ENCODE measurements at regions not wholly inside any gene's neighbourhood (a gene's known extent, or its start where the extent isn't known, plus 50 kb on each side); places are given as distances from the start of the nearest gene placed in this dataset.

- no peak for DNase-seq (ENCODE audit: low spot score)
These were observed 50.3 kb downstream of the UTRN start for GRCh38 chr6:144335311-144335861.

DNA sequence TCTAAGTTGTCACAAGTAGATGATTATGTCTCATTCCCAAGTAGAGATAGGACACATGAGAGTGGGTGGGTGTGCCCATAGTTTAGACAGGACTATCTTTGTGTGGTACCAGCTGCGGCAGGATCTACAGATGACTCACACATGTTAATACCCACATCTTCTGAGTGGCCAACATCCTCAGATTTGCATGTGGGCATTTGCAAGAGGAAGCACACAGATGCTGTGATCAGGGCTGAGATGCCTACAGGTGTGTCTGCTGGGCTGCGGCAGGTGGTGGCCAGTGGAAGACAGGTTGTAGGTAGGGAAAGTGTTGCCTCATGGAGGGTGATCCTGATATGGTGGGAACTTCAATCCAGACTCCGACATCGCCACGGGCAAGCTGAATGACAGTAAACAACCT, 50.8 kb downstream of the UTRN start:
- peak; percentile 4 for DNase-seq (ENCODE audit: low spot score)

DNA sequence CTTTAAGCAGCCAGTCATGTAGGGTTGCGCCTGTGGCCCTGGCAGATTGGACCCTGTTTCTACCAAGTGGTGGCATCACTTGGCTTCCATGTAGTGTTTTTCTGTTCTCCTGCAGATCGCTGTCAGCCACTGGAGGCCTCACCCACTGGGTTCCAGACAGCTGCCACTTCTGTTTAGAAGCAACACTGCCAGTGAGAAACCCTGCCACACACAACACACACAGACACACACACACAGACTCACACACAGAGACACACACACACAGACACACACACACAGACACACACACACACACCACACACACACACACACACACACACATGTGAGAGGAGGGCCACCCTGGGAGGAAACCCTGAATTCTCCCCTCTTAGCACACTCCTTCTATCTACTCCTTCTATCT, 51.8 kb downstream of the UTRN start:
- no peak for DNase-seq (ENCODE audit: low spot score)

DNA sequence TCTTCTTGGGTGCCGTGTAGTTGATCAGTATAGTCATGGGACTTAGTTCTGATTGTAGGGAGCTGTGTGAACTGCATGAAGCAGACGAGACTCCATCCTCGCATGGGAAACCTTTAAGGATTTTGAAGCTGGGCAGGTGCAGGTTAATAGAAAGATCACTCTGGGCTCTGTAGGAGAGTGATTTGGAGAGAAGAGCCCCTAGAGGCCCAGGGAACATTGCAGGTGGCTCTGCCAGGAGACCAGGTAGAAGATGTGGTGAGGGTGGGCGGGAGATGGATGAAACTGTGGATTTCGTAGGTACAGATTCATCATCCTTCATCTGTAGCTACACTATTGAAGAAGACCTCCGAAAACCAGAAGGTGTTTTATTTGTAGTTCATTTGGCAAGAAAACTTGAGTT, 53.3 kb downstream of the UTRN start:
- no peak for DNase-seq (ENCODE audit: low spot score)

- no peak for DNase-seq (ENCODE audit: low spot score)
These were observed 54.0 kb downstream of the UTRN start for GRCh38 chr6:144338951-144339700.

DNA sequence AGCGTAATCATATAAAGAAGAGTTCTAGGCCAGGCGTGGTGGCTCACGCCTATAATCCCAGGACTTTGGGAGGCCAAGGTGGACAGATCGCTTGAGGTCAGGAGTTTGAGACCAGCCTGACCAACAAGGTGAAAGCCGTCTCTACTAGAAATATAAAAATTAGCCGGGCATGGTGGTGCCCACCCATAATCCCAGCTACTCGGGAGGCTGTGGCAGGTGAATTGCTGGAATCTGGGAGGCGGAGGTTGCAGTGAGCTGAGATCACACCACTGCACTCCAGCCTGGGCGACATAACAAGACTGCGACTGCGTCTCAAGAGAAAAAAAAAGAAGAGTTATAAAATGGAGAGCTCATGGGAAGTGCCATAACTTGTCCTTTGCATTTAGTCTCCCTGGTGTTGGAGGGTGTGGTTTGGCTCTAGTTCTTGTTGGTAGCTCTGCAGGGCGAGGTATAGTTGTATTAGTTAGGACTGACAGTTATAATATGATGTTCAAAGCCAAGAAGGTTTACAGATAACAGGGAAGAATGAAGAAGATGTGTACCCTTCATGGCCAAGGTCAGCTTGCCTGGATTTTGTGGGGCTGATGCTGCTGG, 54.8 kb downstream of the UTRN start:
- no peak for DNase-seq (ENCODE audit: low spot score)

DNA sequence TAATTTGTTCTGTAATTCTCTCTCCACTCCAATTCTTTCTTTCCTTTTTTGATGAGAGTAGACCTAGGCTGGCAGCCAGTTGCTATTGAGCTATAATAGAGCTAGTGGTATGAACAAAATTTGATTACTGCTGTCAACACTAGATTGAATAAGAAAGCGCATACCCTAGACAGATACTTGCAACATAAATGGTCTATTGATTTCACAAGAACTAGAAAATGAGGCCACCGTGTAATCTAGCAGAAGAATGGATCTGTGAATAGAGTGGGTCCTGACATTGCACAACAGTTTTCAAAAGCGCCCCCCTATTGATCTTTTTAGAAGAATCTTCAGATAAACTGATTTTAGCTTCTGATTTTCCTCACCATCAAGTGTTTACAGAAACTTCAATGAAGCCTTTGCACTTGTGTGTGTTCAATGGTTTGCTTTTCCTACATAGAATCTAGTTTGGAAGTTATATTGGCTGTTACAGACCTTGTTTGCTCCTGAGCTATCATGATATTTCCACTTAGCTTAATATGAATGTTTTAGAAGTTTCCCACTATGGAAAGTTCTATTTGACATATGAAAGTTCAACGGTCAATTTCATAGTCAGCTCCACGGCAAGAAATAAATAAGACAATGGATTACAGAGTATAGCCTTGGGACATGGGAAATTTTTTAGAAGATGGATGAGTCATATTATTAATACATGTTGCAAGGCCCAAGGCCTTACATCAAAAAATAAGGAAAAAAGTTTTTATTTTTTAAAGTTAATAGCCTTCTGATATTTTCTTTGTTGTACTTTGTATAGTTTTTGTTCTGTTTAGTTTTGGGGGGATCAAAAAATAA, 55.6 kb downstream of the UTRN start:
- no peak for DNase-seq (ENCODE audit: low spot score)

- DNase-seq (ENCODE audit: low spot score) = no peak
These were observed 56.8 kb downstream of the UTRN start for GRCh38 chr6:144341831-144342527.

- no peak for DNase-seq (ENCODE audit: low spot score)
These were observed 58.7 kb downstream of the UTRN start for GRCh38 chr6:144343701-144344428.

- DNase-seq (ENCODE audit: low spot score) = no peak
These were observed 59.5 kb downstream of the UTRN start for GRCh38 chr6:144344646-144345045.

- DNase-seq (ENCODE audit: low spot score) = no peak
These were observed 60.3 kb downstream of the UTRN start for GRCh38 chr6:144345451-144345850.

GRCh38 chr6:144346719-144347447, 61.7 kb downstream of the UTRN start:
- peak; percentile 45 for DNase-seq (ENCODE audit: low spot score)

DNA sequence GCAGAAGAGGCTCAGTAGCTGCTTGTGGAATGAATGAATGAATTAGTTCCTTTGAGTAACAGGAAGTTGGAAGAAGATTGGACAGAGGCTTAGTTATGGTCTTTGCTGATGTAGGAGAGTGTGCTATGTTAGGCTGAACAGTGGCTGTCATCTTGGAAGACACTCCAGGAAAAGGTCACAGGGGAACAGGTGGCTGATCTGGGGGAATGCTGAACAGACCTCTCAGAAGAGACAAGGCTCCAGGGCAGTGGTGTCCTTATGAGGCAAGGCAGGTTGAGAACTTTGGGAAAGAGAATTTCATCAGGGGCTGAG, 62.3 kb downstream of the UTRN start:
- no peak for DNase-seq (ENCODE audit: low spot score)

DNA sequence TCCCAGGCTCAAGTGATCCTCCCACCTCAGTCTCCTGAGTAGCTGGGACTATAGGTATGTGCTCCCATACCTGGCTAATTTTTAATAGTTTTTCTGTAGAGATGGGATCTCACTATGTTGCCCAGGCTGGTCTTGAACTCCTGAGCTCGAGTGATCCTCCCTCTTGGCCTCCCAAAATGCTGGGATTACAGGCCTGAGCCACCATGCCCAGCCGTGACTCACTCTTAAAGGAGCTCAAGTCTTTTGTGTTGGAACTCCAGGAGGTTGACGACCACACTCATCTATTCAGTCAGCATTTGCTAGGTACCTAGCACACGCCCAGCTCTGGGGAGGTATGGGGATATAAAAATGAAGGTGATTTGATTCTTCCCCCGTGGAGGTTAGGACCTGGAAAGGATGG, 62.8 kb downstream of the UTRN start:
- no peak for DNase-seq (ENCODE audit: low spot score)

GRCh38 chr6:144349690-144350527, 64.8 kb downstream of the UTRN start:
- no peak for DNase-seq (ENCODE audit: low spot score)

DNA sequence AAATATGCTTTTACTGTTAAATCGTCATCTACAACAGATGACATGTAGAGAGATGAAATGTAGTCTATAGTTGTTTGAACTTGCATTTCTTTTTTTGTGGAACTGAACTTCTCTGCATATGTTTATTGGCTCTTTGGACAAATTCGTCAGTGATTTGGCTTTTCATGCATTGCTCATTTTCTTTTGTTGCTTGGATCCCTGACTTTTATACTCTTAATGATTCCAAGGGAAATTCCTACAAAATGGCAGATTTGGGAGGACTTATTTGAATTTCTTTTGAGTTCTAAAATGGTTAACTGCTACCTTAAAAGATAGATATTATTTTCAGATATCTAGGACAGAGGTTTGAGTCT, 65.4 kb downstream of the UTRN start:
- no peak for DNase-seq (ENCODE audit: low spot score)

DNA sequence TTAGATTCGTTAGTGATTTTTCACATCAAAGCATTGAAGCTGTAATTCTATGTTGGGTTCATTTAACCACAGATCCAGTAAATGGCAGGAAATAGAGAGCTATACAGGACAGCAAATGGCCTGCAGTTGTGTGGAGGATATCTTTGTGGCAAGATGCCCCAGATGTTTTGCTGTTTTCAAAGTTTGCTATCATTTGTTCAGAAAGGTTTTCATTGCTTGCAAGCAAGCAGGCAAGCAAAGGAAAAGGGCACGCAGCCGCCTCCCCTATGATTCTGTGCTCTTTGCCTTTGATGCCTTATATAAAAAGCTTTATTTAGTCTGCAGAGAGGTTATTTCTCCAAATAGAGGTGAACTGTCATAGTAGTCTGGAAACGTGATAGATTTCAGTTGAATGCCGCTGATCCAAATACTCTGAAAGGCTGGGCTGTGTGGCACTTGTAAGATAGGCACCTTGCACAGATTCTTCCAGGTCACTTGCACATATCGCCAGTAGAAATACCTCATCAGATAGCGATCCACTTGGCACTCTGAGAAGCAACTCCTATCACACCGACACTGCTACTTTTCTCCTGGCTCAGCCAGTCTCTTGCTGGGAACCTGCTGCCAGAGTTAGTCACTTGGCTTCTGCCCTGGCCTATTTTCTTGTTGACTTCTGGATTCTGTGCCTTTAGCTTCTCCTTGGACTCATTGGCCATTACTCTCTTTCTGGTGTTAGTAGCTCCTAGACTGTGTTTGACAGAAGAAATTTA, 66.4 kb downstream of the UTRN start:
- DNase-seq (ENCODE audit: low spot score) = no peak

DNA sequence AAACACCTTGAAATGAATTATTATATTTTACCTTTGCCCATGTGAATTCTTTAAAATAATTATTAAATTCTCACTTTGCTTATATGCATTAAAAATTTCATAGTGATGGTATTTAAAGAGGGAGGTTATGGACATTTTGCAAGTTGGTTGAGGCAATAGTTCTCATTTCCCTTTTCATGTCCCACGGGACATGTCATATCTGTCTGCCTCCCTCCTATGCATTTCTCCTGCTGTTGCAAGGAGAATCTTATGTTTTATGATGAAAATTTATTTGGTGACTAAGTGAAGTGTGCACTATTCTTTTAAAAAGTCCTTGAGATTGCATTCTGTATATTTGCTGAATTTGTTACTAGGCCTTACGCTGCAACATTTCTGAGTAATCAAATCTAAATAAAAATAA, 67.2 kb downstream of the UTRN start:
- no peak for DNase-seq (ENCODE audit: low spot score)

- no peak for DNase-seq (ENCODE audit: low spot score)
These were observed 68.8 kb downstream of the UTRN start for GRCh38 chr6:144353871-144354314.
